ENCODE measurements at regions not wholly inside any gene's neighbourhood (a gene's known extent, or its start where the extent isn't known, plus 50 kb on each side); places are given as distances from the start of the nearest gene placed in this dataset.

GRCh38 chr3:8198605-8199004 is 303.0 kb upstream of the LMCD1 start:
- FAIRE-seq (no peak), DNase-seq (ENCODE audit: insufficient read length, low spot score) (no peak)
- TF ChIP-seq CTCF (IDR thresholded peaks at IDR 0.05; ENCODE audit: insufficient read depth, missing control alignments), result no peak

- FAIRE-seq (no peak), DNase-seq (ENCODE audit: insufficient read length, low spot score) (no peak)
- no peak for TF ChIP-seq CTCF (IDR thresholded peaks at IDR 0.05; ENCODE audit: insufficient read depth, missing control alignments)
Measured at GRCh38 chr3:8200996-8201395, 300.6 kb upstream of the LMCD1 start.

- FAIRE-seq (peak; percentile 77), DNase-seq (ENCODE audit: insufficient read length, low spot score) (no peak)
- TF ChIP-seq CTCF (IDR thresholded peaks at IDR 0.05; ENCODE audit: insufficient read depth, missing control alignments), result no peak
Measured at GRCh38 chr3:8201886-8202285, 299.7 kb upstream of the LMCD1 start.

- DNase-seq (ENCODE audit: insufficient read length, low spot score) (no peak), FAIRE-seq (no peak)
- TF ChIP-seq CTCF (IDR thresholded peaks at IDR 0.05; ENCODE audit: insufficient read depth, missing control alignments), result no peak
Measured at GRCh38 chr3:8204331-8204730, 297.3 kb upstream of the LMCD1 start.

GRCh38 chr3:8204853-8205650 is 296.6 kb upstream of the LMCD1 start:
- no peak for FAIRE-seq
- no peak for DNase-seq (ENCODE audit: insufficient read length, low spot score)
- no peak for TF ChIP-seq CTCF (IDR thresholded peaks at IDR 0.05; ENCODE audit: insufficient read depth, missing control alignments)

GRCh38 chr3:8205881-8206280 is 295.7 kb upstream of the LMCD1 start:
- TF ChIP-seq CTCF (IDR thresholded peaks at IDR 0.05; ENCODE audit: insufficient read depth, missing control alignments), result no peak
- no peak for FAIRE-seq
- no peak for DNase-seq (ENCODE audit: insufficient read length, low spot score)

GRCh38 chr3:8206971-8207617 is 294.5 kb upstream of the LMCD1 start:
- FAIRE-seq, result no peak
- no peak for DNase-seq (ENCODE audit: insufficient read length, low spot score)
- no peak for TF ChIP-seq CTCF (IDR thresholded peaks at IDR 0.05; ENCODE audit: insufficient read depth, missing control alignments)
